Right atrium auricular region (tissue), 2 donors: ENCODE measurements at regions not wholly inside any gene's neighbourhood (a gene's known extent, or its start where the extent isn't known, plus 50 kb on each side); places are given as distances from the start of the nearest gene placed in this dataset.
"Not testable (repeated sequence)": the region's sequence is repeated elsewhere in the genome, so short reads cannot be mapped to it uniquely, and the experiment has no call there.

Source experiments
- DNase-seq: peaks from one replicate; pipeline ENCODE4 v3.0.0-alpha.2; 2019; ENCODE audit warnings: low spot score
- H3K27ac ChIP-seq, 2 donors: fragments of 200-600 bp; sonication (generic); 1 replicate in 1 of 2; 2 replicates in 1 of 2; pipeline ENCODE4 v1.5.1; 2016 to 2019
- H3K27me3 ChIP-seq, 2 donors: fragments of 200-600 bp; sonication (generic); one replicate each; pipeline versions ENCODE4 v1.5.1 to v1.6.0; 2017 to 2019
- H3K36me3 ChIP-seq: fragments of 200-600 bp; sonication (generic); one replicate; pipeline ENCODE4 v1.5.1; 2016
- H3K4me1 ChIP-seq, 2 donors: fragments of 200-600 bp; sonication (generic); one replicate each; pipeline versions ENCODE4 v1.5.1 to v1.6.0; 2017 to 2019
- H3K4me3 ChIP-seq, 2 donors: fragments of 200-600 bp; sonication (generic); 1 replicate in 1 of 2; 2 replicates in 1 of 2; pipeline ENCODE4 v1.5.1; 2017 to 2019; ENCODE audit warnings: mild to moderate bottlenecking in 1 of 2, moderate library complexity in 1 of 2
- H3K9me3 ChIP-seq, 2 donors: fragments of 200-600 bp; sonication (generic); one replicate each; pipeline ENCODE4 v1.5.1; 2019
- CTCF ChIP-seq, 2 donors: fragments of 200-600 bp; sonication (generic); IDR thresholded peaks; one replicate each; pipeline ENCODE4 v1.5.1; 2019; ENCODE audit warnings: antibody characterized with exemption in 2 of 2

- Histone ChIP-seq H3K36me3 (no peaks in the 10 kb centered on the region), H3K4me3 (no peak overlapping the region), H3K27ac (no peak overlapping the region), H3K9me3 (no peaks in the 10 kb centered on the region), H3K27me3 (no peaks in the 10 kb centered on the region), H3K4me1 (no peaks in the 10 kb centered on the region)
- no peak for DNase-seq
- no peak for TF ChIP-seq CTCF (IDR thresholded peaks at IDR 0.05)
These were observed 109.9 kb upstream of the FAM47C start for GRCh38 chrX:36898301-36898700.

- H3K27me3 ChIP-seq, H3K4me1 ChIP-seq, H3K4me3 ChIP-seq, H3K27ac ChIP-seq, DNase-seq, H3K9me3 ChIP-seq, H3K36me3 ChIP-seq: not testable (repeated sequence)
These were observed 103.6 kb upstream of the FAM47C start for GRCh38 chrX:36904561-36904960.

- Histone ChIP-seq H3K9me3 (no peaks in the 10 kb centered on the region), H3K27ac (no peak overlapping the region), H3K4me3 (no peak overlapping the region), H3K4me1 (no peaks in the 10 kb centered on the region), H3K27me3 (no peaks in the 10 kb centered on the region), H3K36me3 (no peaks in the 10 kb centered on the region)
- no peak for DNase-seq
- TF ChIP-seq CTCF (IDR thresholded peaks at IDR 0.05), result peak in 1 of 2 donors; percentile 59
These were observed 99.1 kb upstream of the FAM47C start for GRCh38 chrX:36908801-36909675.

- H3K4me3 ChIP-seq, result no peak overlapping the region
- DNase-seq, result no peak
- H3K4me1 ChIP-seq, result no peaks in the 10 kb centered on the region
- H3K9me3 ChIP-seq, result no peaks in the 10 kb centered on the region
- H3K27me3 ChIP-seq, result no peaks in the 10 kb centered on the region
- no peak overlapping the region for H3K27ac ChIP-seq
- no peaks in the 10 kb centered on the region for H3K36me3 ChIP-seq
- TF ChIP-seq CTCF (IDR thresholded peaks at IDR 0.05), result no peak
These were observed 98.5 kb upstream of the FAM47C start for GRCh38 chrX:36909676-36910030.

GRCh38 chrX:36913551-36913950 lies 94.6 kb upstream of the FAM47C start:
- Histone ChIP-seq H3K9me3 (no peaks in the 10 kb centered on the region), H3K4me1 (no peaks in the 10 kb centered on the region), H3K36me3 (no peaks in the 10 kb centered on the region), H3K27me3 (no peaks in the 10 kb centered on the region), H3K4me3 (no peak overlapping the region), H3K27ac (no peak overlapping the region)
- TF ChIP-seq CTCF (IDR thresholded peaks at IDR 0.05), result no peak
- no peak for DNase-seq

GRCh38 chrX:36916941-36917340 lies 91.2 kb upstream of the FAM47C start:
- H3K27ac ChIP-seq, result no peak overlapping the region
- no peak for DNase-seq
- no peaks in the 10 kb centered on the region for H3K9me3 ChIP-seq
- no peaks in the 10 kb centered on the region for H3K4me1 ChIP-seq
- no peaks in the 10 kb centered on the region for H3K27me3 ChIP-seq
- TF ChIP-seq CTCF (IDR thresholded peaks at IDR 0.05), result no peak
- H3K4me3 ChIP-seq, result no peak overlapping the region
- no peaks in the 10 kb centered on the region for H3K36me3 ChIP-seq
